HG03025 (cell line): ENCODE measurements at regions not wholly inside any gene's neighbourhood (a gene's known extent, or its start where the extent isn't known, plus 50 kb on each side); places are given as distances from the start of the nearest gene placed in this dataset.

Experiments
- ATAC-seq: cut with Tn5 transposase; IDR thresholded peaks from one replicate; pipeline ENCODE4 v1.9.1; 2021; ENCODE audit warnings: mild to moderate bottlenecking, moderate library complexity; ENCODE audit not compliant: unreplicated experiment, low FRiP score

DNA sequence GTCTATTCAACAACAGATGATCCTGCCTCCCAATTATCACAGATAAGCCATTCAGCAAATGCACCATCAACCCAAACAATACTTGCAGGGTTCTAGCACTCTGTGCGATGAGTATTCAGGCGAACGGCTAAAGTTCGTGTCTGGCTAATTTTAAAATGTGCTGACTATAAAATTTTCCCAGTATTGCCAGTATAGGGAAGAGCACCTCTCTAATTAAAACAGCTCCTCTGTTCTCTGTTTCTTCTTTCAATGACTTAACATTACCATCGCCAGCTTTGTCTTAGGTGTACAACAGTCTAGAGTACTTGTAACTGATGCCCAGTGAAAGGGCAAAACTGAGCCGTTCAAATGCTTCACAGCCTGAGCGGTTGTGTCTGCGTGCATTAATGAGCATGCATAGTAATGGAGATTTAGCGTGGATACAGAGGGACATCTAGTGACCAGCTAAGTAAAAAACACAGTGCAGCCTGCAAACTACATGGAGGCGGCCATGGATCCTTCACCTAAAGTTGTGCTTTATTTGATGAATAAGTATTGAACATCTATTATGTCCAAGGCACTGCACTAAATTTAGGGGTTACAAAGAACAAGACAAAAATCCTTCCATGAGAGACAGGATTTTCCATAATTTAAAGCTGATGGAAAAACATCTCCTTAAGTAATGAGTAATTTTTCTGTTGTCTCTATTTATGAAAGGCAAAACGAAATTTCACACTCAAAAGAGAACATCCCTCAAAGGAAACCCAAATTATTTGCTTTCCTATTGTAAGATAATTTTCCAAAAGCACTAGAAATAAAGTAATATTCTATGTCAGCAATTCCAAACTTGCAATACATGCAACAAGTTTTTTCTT lies 120.0 kb downstream of the SETD4 start:
- ATAC-seq = no peak

DNA sequence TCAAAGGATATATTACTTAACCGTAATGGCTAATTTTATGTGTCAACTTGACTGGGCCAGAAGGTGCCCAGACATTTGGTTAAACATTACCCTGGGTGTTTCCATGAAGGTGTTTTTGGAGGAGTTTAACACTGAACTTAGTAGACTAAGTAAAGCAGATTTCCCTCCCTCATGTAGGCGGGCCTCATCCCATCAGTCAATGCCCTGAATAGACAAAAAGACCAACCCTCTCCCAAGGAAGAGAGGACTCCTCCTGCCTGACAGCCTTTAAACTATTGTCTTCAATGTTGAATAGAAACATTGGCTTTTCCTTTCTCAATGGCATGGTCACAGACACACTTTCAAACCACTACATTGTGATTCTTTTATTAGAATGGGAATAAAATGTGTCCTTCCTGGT lies 121.9 kb downstream of the SETD4 start:
- no peak for ATAC-seq

DNA sequence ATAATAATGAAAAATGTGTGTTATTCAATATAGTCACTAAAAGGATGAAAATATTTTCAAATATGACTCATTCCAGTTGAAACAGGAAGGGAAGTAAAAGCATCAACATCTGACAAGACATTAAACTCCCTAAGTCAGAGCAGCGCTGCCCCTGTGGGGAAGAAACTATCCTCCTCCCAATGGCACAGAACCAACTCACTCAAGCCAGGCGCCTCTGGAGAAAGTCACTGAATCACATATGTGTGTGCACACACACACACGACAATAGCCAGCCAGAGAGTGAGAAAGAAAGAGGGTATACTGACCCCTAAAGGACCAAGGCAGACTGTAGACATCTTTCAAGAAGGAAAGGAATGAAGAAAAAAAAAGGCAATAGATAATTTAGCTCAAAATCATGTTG lies 126.9 kb downstream of the SETD4 start:
- ATAC-seq = no peak

DNA sequence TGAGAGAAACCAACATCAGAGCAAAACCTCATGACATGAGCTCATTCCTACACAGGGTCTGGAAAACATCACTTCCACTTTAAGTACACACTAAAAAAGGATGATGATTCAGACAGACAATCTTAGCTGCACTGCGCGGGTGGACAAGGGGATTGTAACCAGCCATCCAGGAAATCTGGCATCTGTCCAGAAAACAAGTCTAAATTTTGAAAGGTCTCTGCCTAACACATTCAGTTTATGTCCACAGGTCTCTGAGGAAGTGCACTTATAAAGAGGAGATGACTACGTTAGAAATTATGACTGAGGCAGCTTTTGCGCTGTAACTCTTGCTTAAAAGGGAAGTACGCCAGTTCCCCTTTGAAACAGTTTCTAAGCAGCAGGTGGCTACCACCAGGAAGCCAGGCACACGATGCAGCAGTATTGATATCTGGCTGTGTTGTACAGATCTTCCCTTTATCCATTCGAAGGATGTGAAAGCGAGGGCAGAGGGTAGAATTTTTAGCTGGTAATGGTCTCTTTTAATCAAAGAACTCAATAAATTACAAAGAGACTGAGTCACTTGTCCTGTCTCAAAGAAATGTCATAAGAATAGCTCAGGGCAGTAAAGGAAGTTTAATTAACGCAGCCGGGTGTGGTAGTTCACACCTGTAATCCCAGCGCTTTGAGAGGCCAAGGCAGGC lies 128.0 kb downstream of the SETD4 start:
- no peak for ATAC-seq

DNA sequence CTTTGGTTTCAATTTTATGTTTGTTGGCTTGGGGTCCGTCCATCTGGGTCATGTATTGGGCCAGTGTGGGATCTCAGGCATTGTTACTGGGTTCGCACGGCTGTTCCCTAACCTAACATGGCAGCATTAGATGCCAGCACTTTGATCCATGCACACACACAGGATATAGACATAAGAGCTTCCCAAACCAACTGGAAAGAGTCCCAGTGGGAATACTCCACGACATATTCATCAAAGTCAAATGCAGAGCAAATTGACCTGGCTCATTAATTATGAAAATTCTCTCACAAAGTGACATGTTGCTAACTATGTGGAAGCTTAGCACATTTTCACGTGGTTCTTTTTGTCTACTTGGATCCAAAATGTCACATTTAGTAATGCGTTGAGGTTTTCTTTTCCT lies 130.4 kb downstream of the SETD4 start:
- no peak for ATAC-seq

DNA sequence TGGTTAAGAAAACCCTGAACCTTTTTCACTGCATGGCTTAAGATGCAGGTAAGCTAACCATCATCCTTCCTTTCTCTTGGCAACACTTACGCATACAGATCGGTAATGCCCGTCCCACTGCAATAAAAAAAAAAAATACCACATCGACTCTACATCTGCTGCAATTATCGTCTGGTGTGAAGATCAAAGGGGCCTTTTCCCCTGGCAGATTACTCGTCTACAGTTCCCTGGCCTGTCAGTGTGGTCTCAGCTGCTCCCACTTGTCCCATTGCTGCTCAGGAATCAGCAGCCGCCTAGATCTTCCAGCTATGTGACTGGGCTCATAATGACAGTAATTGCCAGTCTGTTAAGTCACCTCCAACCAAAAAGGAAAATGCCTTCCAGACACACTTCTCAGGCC lies 133.1 kb downstream of the SETD4 start:
- no peak for ATAC-seq

DNA sequence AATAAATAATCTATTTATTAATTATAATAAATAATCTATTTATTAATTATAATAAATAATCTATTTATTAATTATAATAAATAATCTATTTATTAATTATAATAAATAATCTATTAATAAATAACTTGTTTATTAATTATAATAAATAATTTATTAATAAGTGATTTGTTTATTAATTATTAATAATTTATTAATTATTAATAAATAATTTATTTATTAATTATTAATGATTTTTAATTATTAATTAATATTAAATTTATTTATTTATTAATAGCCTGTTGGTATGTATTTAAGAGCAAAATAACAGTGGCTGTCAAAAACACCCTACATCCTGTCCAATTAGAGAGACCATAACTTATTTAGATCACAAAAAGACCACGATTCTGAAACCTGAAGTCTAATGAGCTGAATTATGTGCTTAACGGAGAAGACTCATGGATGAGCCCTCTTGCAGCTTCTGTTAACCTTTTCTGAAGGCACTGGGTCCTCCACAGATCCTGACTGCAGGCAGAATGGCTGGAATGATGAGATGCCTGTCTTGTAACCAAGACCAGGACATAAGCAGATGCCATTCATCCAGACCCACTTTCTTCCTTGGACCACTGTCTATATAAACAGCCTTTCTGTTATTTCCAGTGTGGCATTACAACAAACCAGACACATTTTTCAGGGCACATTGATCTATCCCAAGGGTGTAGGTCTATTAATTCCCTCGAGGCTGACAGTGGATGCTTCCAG lies 134.2 kb downstream of the SETD4 start:
- ATAC-seq = no peak

DNA sequence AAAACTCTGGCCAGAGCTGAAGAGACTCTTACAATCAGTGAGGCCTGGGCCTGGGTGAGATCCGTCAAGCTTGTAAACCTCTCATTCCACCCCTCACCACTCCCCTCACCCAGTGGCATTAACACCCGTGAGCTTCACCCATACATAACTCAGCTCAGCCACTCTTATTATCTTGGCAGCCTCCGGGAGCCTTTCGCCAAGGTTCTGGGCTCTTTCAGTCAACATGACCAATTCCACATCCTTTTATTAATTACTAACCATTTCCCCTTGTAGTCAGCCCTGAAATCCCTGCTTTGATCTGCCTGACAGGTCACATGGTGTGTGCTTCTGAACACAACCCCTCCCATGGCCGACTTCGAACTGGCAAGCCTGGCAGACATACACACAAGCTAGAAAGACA lies 134.8 kb downstream of the SETD4 start:
- ATAC-seq = no peak

DNA sequence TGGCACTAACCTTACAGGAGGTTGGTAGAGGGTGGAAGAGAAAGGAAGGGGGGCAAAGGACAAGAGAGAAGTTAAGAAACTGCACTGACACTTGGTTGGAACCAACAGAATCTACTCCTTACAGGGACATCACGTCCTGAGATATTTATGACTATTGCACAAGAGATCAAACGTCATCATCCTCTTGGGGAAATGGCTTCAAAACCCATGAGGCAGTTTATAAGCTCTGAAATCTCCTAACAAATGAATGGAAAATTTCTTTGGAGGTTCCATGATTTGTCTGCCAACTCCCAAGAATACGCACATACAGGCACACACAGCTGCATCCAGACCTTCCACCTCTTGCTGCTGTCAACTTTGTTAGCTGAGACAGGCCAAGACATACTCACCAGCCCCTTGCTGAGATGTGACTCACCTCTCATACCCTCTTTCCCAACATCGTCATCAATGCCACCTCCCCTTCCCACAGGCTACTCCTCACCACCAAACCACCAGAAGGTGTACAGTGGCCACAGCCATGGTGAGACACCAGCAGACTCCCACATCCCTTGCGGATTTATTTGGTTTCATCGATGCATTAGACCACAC lies 135.5 kb downstream of the SETD4 start:
- ATAC-seq = no peak

DNA sequence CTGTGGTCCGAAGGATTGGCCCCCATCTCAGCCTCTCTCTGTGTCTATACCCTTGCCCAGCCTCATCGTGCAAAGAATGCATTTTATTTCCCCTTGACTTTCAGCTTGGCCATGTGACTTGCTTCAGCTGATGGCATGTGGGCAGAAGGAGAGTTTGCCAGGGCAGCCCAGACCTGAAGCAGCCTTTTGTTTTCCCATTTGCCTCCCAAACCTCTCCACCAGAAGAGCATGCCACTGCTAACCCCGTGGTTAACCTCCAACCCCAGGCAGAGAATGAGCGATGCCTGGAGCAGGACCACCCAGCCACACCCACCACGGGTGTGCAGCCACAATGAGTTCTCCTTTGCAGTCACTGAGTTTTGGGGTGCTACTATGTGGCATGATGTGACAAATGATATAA lies 136.4 kb downstream of the SETD4 start:
- ATAC-seq = no peak

DNA sequence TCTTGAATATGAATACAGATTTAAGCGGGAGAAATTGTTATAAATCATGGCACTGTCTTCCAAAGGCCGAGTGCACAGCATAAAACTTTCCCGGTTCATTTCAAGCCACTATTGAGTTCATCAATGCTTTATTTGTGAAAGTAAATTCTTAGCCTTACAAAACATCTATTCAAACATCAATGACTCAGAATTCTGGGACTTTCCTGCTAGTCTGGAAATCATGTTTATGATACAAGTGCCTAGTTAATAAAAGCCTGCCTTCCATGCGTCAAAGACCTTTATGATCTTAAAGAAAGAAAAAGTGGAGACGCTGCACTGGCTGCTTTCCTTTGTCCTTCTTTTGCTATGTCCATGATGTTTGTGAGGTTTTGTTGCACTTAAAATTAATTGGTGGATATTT lies 137.7 kb downstream of the SETD4 start:
- ATAC-seq = no peak

DNA sequence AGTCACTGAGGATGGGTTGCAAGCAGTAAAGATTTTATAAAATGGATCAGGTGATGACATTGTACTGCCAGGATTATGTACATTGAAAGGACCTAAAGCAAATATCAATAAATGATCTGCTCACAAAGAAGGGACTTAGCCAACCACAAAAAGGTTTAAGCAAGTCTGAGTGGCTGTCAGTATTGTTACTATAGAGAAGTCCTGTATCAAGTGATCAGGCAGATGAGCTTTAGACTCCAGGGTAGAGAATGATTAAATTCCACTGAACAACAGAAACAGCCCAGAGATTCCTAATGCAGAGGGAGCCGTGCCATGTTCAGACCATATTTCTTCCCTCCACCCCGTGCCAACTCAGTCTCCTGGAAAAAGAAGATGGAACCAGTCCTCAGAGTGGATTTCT lies 138.9 kb downstream of the SETD4 start:
- ATAC-seq = no peak

DNA sequence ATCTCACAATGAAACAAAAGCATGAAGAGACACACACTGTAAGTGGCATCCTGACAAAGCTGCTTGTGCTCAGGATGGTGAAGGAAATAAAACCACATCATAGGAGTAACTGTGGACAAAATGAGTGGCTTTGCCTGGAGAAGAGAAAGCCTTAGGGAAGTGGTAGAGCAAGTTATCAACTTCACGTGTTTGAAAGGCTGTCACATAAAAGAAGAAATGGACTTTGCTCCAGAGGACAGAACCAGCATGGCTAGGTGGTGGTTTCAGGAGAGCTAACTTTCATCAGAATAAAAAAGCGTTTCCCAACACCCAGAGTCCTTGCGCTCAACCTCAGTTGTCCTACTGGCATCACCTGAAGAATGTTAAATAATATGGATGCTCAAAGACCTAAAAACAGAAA lies 139.9 kb downstream of the SETD4 start:
- ATAC-seq = no peak

DNA sequence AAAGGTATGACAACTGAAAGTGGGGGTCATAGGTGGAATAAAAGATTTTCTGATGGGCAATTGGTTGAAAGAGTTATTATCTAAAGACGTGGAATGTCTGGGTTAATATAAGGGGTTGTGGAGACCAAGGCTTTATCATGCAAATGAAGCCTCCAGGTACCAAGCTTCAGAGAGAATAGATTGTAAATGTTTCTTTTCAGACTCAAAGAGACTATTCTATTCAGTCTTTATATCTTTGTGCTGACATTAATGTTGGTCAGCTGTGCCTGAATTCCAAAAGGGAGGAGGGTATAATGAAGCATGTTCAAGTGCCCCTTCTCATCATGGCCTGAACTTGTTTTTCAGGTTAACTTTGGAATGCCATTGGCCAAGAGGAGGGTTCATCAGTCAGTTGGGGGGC lies 145.3 kb downstream of the SETD4 start:
- no peak for ATAC-seq

DNA sequence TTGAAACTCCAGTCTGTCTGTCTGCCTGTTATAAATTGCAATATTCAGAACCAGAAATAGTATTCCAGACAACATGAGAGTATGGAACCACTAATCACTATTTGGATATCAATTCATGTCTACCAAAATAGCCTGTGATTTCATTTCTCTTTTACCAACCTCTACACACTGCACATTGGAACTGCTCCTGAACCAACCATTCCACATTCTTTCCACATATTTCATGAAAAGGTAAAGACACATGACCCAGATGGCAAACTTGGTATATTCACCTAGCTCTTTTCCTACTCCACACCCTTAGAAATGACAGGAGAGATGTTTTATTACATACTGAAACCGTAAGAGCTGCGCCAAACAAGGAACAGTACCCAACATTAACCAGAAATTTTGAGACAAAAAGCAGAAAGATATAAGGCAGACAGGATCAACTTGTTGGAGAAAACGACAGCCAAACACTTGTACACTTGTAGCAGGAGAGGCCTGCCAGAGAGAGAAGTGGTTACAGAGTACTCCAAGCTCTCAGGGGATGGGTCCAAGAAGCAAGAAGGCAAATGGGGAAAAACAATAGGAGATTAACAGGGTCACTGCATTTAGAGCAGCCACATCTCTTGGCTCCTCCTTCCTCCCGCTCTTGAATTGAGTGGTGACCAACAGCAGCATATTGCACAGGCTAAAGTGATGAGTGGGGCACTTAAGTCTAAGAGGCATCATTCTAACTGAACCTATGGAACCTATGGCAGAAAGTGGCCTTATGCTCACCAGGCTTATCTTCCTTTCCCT lies 148.7 kb downstream of the SETD4 start:
- ATAC-seq = no peak

DNA sequence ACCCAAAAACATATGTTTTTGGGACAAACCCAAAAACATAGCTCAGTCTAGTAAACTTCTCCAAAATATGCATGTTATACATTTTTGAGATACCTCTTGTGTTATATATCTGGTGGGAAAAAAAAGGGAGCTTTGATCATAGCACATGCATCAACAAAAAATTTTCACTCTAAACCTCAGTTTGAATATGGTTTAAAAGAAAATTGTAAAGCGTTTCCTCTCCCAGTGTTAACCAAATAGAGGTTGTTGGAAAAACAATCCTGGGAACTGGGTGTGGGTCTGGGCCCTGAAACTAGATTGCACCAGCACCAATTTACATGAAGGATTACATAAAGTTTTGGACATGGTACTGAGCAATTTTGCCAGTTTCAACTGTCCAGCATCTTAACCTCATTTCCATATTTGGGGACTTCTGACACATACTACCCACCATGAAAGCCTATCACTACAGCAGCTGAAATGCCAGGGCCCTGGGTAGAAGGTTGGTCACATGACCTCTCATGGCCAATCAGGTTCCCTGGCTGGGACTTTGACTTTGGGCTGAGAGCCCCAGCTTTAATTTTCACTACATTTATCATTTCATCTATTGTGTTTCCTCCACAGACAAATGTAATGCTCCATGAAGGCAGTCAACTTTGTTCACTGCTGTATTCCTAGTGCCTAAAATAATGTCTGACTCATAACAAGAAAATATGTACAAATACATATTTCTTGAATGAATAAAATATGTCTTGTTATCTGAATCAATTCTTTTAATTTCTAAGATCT lies 150.7 kb downstream of the SETD4 start:
- ATAC-seq = no peak

DNA sequence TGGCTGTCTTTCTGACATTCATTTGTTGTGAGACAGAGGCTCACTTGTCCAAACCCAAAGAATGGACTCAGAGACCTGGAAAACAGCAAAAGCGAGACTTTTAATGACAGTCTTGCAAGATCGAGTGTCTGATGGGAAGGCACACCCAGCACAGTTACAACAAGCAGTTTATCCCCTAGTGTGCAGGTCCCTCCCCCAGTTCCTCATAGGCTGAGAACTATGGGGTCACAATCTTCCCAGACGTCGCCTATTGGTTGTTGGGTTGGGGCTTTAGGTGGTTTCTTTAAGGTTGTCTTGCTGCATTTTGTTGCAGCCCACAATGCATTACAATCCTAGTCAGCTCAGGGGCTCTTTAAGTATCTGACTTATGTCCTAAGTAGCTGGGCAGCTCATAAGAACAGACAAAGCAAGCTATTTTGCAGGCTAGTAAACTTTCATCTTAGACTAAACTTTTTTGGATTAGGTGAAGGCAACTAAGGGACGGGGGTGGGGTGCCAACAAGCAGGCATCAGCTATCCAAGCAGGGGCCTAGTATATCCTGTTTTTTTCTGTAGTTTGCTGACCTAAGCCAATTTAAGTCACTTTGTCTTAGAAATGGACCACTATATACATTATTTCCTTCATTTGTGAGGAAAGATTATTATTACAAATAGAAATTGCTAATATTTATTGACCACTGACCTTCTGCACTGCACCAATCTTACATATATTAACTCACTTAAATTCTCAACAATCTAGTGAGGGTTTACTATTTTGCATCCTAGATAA lies 151.8 kb downstream of the SETD4 start:
- no peak for ATAC-seq

DNA sequence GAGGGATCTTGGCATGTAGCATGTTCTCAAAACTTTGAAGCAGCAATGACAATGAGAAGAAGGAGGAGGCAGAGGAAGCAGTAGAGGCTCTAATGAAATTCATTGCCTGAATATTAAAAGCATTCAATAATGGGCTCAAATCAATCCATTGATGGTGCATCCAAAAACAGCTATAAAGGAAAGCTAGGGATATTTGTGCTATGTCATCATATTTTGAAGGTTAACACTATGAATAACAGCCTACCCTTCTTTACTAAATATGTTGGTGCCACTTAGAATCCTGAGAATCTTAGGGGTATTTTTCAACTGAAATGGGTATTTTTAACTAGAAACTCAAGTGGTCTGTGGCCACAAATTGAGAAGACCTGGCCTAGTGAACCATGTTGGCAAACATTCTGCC lies 153.7 kb downstream of the SETD4 start:
- no peak for ATAC-seq

DNA sequence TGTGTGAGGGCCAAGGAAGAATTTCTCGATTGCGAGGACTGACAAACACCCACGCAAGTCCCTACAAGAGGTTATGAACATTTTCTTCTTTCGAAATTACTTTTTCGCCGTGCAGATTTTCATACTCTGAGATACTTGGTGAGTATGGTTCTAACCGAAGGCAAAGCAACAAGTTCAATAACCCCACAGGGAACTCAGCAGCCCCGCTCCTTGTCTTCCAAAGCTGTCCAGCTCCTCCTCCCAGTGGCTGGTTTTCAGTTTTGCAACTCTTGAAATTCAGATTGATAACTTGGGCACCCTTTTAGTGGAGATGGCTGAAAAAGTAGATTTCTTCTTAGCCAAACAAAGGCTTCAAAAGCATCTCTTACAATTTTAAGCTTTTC lies 154.4 kb downstream of the SETD4 start:
- ATAC-seq = no peak
